ENCODE measurements at regions not wholly inside any gene's neighbourhood (a gene's known extent, or its start where the extent isn't known, plus 50 kb on each side); places are given as distances from the start of the nearest gene placed in this dataset.

GRCh38 chr6:168793649-168794048, 352.7 kb downstream of the SMOC2 start:
- no peak overlapping the region for H2AK5ac ChIP-seq (ENCODE audit: low read length, severe bottlenecking)
- no peak overlapping the region for H3K9ac ChIP-seq (ENCODE audit: low read length)
- H2BK15ac ChIP-seq (ENCODE audit: low read depth, poor library complexity, severe bottlenecking), result no peak overlapping the region
- DNase-seq, result no peak
- H3K4me1 ChIP-seq (ENCODE audit: control insufficient read depth, insufficient read depth, low read depth, low read length), result no peaks in the 10 kb centered on the region
- H3K4ac ChIP-seq (ENCODE audit: low read depth in 1 of 2, low read length in 2 of 2), result no peak overlapping the region
- H2BK12ac ChIP-seq (ENCODE audit: low read length in 2 of 2), result no peak overlapping the region
- H3K18ac ChIP-seq (ENCODE audit: low read depth in 1 of 2, low read length in 2 of 2), result no peak overlapping the region
- peaks cover 9% of the 10 kb centered on the region for H3K9me3 ChIP-seq (ENCODE audit: control insufficient read depth, low read length)
- no peak overlapping the region for H3K4me2 ChIP-seq (ENCODE audit: low read length, poor library complexity, severe bottlenecking)
- peaks cover 0 to 3% of the 10 kb centered on the region in 2 experiments for H3K27me3 ChIP-seq (ENCODE audit: control insufficient read depth in 1 of 2, insufficient read depth in 1 of 2, low read length in 2 of 2)
- no peaks in the 10 kb centered on the region for H3K36me3 ChIP-seq (ENCODE audit: control insufficient read depth in 1 of 2, insufficient read depth in 2 of 2, low read depth in 1 of 2, low read length in 2 of 2)
- 89% methylated on average over 5 of the region's 6 CpGs for WGBS
- H3K4me3 ChIP-seq (ENCODE audit: insufficient read depth in 1 of 2, low read depth in 1 of 2, low read length in 2 of 2), result no peak overlapping the region
- H2BK5ac ChIP-seq (ENCODE audit: low read depth, low read length, poor library complexity, severe bottlenecking), result no peak overlapping the region
- no peak overlapping the region for H4K8ac ChIP-seq (ENCODE audit: low read length)
- H3K23ac ChIP-seq (ENCODE audit: low read length in 2 of 2), result no peak overlapping the region
- H2BK120ac ChIP-seq (ENCODE audit: low read depth, low read length), result no peak overlapping the region
- no peak overlapping the region for H3K27ac ChIP-seq (ENCODE audit: low read length, poor library complexity, severe bottlenecking)
- no peak overlapping the region for H2AFZ ChIP-seq (ENCODE audit: low read depth, low read length)
- no peak overlapping the region for H4K91ac ChIP-seq (ENCODE audit: low read length)
- H3K14ac ChIP-seq (ENCODE audit: low read length in 2 of 2), result no peak overlapping the region
- no peaks in the 10 kb centered on the region for H3K79me1 ChIP-seq (replicated peaks; ENCODE audit: low read length, poor library complexity, severe bottlenecking)

- no peak overlapping the region for H3K4me3 ChIP-seq (ENCODE audit: insufficient read depth in 1 of 2, low read depth in 1 of 2, low read length in 2 of 2)
- H3K79me1 ChIP-seq (replicated peaks; ENCODE audit: low read length, poor library complexity, severe bottlenecking), result no peaks in the 10 kb centered on the region
- H2BK12ac ChIP-seq (ENCODE audit: low read length in 2 of 2), result no peak overlapping the region
- H4K91ac ChIP-seq (ENCODE audit: low read length), result no peak overlapping the region
- no peak overlapping the region for H3K14ac ChIP-seq (ENCODE audit: low read length in 2 of 2)
- no peak overlapping the region for H4K8ac ChIP-seq (ENCODE audit: low read length)
- WGBS, result 78% methylated on average over 4 of the region's 4 CpGs
- no peak overlapping the region for H3K27ac ChIP-seq (ENCODE audit: low read length, poor library complexity, severe bottlenecking)
- no peak overlapping the region for H3K18ac ChIP-seq (ENCODE audit: low read depth in 1 of 2, low read length in 2 of 2)
- no peaks in the 10 kb centered on the region for H3K27me3 ChIP-seq (ENCODE audit: control insufficient read depth in 1 of 2, insufficient read depth in 1 of 2, low read length in 2 of 2)
- no peak overlapping the region for H2BK5ac ChIP-seq (ENCODE audit: low read depth, low read length, poor library complexity, severe bottlenecking)
- no peak overlapping the region for H2BK120ac ChIP-seq (ENCODE audit: low read depth, low read length)
- H3K9ac ChIP-seq (ENCODE audit: low read length), result no peak overlapping the region
- H3K4me1 ChIP-seq (ENCODE audit: control insufficient read depth, insufficient read depth, low read depth, low read length), result no peaks in the 10 kb centered on the region
- H3K4ac ChIP-seq (ENCODE audit: low read depth in 1 of 2, low read length in 2 of 2), result no peak overlapping the region
- no peak overlapping the region for H2BK15ac ChIP-seq (ENCODE audit: low read depth, poor library complexity, severe bottlenecking)
- H3K36me3 ChIP-seq (ENCODE audit: control insufficient read depth in 1 of 2, insufficient read depth in 2 of 2, low read depth in 1 of 2, low read length in 2 of 2), result no peaks in the 10 kb centered on the region
- H2AK5ac ChIP-seq (ENCODE audit: low read length, severe bottlenecking), result no peak overlapping the region
- H3K23ac ChIP-seq (ENCODE audit: low read length in 2 of 2), result no peak overlapping the region
- no peak for DNase-seq
- peaks cover 9% of the 10 kb centered on the region for H3K9me3 ChIP-seq (ENCODE audit: control insufficient read depth, low read length)
- no peak overlapping the region for H3K4me2 ChIP-seq (ENCODE audit: low read length, poor library complexity, severe bottlenecking)
- no peak overlapping the region for H2AFZ ChIP-seq (ENCODE audit: low read depth, low read length)
Measured at GRCh38 chr6:168791917-168792316, 350.9 kb downstream of the SMOC2 start.

GRCh38 chr6:168789699-168790098, 348.7 kb downstream of the SMOC2 start:
- no peaks in the 10 kb centered on the region for H3K36me3 ChIP-seq (ENCODE audit: control insufficient read depth in 1 of 2, insufficient read depth in 2 of 2, low read depth in 1 of 2, low read length in 2 of 2)
- no peaks in the 10 kb centered on the region for H3K9me3 ChIP-seq (ENCODE audit: control insufficient read depth, low read length)
- H2AFZ ChIP-seq (ENCODE audit: low read depth, low read length), result no peak overlapping the region
- H2BK5ac ChIP-seq (ENCODE audit: low read depth, low read length, poor library complexity, severe bottlenecking), result no peak overlapping the region
- H2BK120ac ChIP-seq (ENCODE audit: low read depth, low read length), result no peak overlapping the region
- no peak overlapping the region for H2AK5ac ChIP-seq (ENCODE audit: low read length, severe bottlenecking)
- no peaks in the 10 kb centered on the region for H3K79me1 ChIP-seq (replicated peaks; ENCODE audit: low read length, poor library complexity, severe bottlenecking)
- H3K23ac ChIP-seq (ENCODE audit: low read length in 2 of 2), result no peak overlapping the region
- no peak overlapping the region for H3K27ac ChIP-seq (ENCODE audit: low read length, poor library complexity, severe bottlenecking)
- H3K4me3 ChIP-seq (ENCODE audit: insufficient read depth in 1 of 2, low read depth in 1 of 2, low read length in 2 of 2), result no peak overlapping the region
- H2BK15ac ChIP-seq (ENCODE audit: low read depth, poor library complexity, severe bottlenecking), result no peak overlapping the region
- H4K91ac ChIP-seq (ENCODE audit: low read length), result no peak overlapping the region
- H3K4me2 ChIP-seq (ENCODE audit: low read length, poor library complexity, severe bottlenecking), result no peak overlapping the region
- H3K14ac ChIP-seq (ENCODE audit: low read length in 2 of 2), result no peak overlapping the region
- H3K4me1 ChIP-seq (ENCODE audit: control insufficient read depth, insufficient read depth, low read depth, low read length), result no peaks in the 10 kb centered on the region
- DNase-seq, result no peak
- WGBS, result 78% methylated on average over 10 of the region's 10 CpGs
- no peak overlapping the region for H3K9ac ChIP-seq (ENCODE audit: low read length)
- H2BK12ac ChIP-seq (ENCODE audit: low read length in 2 of 2), result no peak overlapping the region
- peaks cover 0 to 13% of the 10 kb centered on the region in 2 experiments for H3K27me3 ChIP-seq (ENCODE audit: control insufficient read depth in 1 of 2, insufficient read depth in 1 of 2, low read length in 2 of 2)
- H4K8ac ChIP-seq (ENCODE audit: low read length), result no peak overlapping the region
- H3K18ac ChIP-seq (ENCODE audit: low read depth in 1 of 2, low read length in 2 of 2), result no peak overlapping the region
- no peak overlapping the region for H3K4ac ChIP-seq (ENCODE audit: low read depth in 1 of 2, low read length in 2 of 2)

GRCh38 chr6:168785720-168786511, 344.9 kb downstream of the SMOC2 start:
- Histone ChIP-seq H3K9ac (ENCODE audit: low read length) (no peak overlapping the region), H3K18ac (ENCODE audit: low read depth in 1 of 2, low read length in 2 of 2) (no peak overlapping the region), H3K4me2 (ENCODE audit: low read length, poor library complexity, severe bottlenecking) (no peak overlapping the region), H3K4me3 (ENCODE audit: insufficient read depth in 1 of 2, low read depth in 1 of 2, low read length in 2 of 2) (no peak overlapping the region), H2AK5ac (ENCODE audit: low read length, severe bottlenecking) (no peak overlapping the region), H4K91ac (ENCODE audit: low read length) (no peak overlapping the region), H2BK5ac (ENCODE audit: low read depth, low read length, poor library complexity, severe bottlenecking) (no peak overlapping the region), H2BK120ac (ENCODE audit: low read depth, low read length) (no peak overlapping the region), H3K27me3 (ENCODE audit: control insufficient read depth in 1 of 2, insufficient read depth in 1 of 2, low read length in 2 of 2) (peaks cover 0 to 29% of the 10 kb centered on the region in 2 experiments), H2BK12ac (ENCODE audit: low read length in 2 of 2) (no peak overlapping the region), H3K27ac (ENCODE audit: low read length, poor library complexity, severe bottlenecking) (no peak overlapping the region), H2BK15ac (ENCODE audit: low read depth, poor library complexity, severe bottlenecking) (no peak overlapping the region), H3K4ac (ENCODE audit: low read depth in 1 of 2, low read length in 2 of 2) (no peak overlapping the region), H2AFZ (ENCODE audit: low read depth, low read length) (no peak overlapping the region), H3K14ac (ENCODE audit: low read length in 2 of 2) (no peak overlapping the region), H3K79me1 (replicated peaks; ENCODE audit: low read length, poor library complexity, severe bottlenecking) (no peaks in the 10 kb centered on the region), H3K23ac (ENCODE audit: low read length in 2 of 2) (no peak overlapping the region), H3K36me3 (ENCODE audit: control insufficient read depth in 1 of 2, insufficient read depth in 2 of 2, low read depth in 1 of 2, low read length in 2 of 2) (no peaks in the 10 kb centered on the region), H4K8ac (ENCODE audit: low read length) (no peak overlapping the region), H3K4me1 (ENCODE audit: control insufficient read depth, insufficient read depth, low read depth, low read length) (no peaks in the 10 kb centered on the region), H3K9me3 (ENCODE audit: control insufficient read depth, low read length) (no peaks in the 10 kb centered on the region)
- DNase-seq, result no peak
- WGBS, result 72% methylated on average over 7 of the region's 10 CpGs
